HCT116 (cell line): ENCODE measurements at regions not wholly inside any gene's neighbourhood (a gene's known extent, or its start where the extent isn't known, plus 50 kb on each side); places are given as distances from the start of the nearest gene placed in this dataset.

ENCODE experiments used
- CTCF ChIP-seq, 3 experiments: fragments of 200-600 bp in 1 of 3; sonication (generic) in 1 of 3; IDR thresholded peaks in 2 of 3; conservative IDR thresholded peaks in 1 of 3; 2 replicates each; pipeline ENCODE4 v1.5.1; 2012 to 2017; ENCODE audit warnings: low read depth in 2 of 3, low read length in 2 of 3, antibody characterized with exemption in 1 of 3, borderline replicate concordance in 1 of 3, control low read depth in 1 of 3, mild to moderate bottlenecking in 1 of 3, mixed read lengths in 1 of 3, mixed run types in 1 of 3, moderate library complexity in 1 of 3; ENCODE audit not compliant: insufficient read depth in 1 of 3
- FOSL1 ChIP-seq: IDR thresholded peaks from 2 replicates; pipeline ENCODE4 v1.6.1; 2012; ENCODE audit warnings: low read depth
- POLR2A ChIP-seq: IDR thresholded peaks from 2 replicates; pipeline ENCODE4 v1.7.0; 2011; ENCODE audit warnings: borderline replicate concordance; ENCODE audit not compliant: insufficient read depth, insufficient read length; ENCODE audit errors: extremely low read depth
- POLR2AphosphoS5 ChIP-seq: IDR thresholded peaks from 2 replicates; pipeline ENCODE4 v1.6.1; 2011; ENCODE audit warnings: mild to moderate bottlenecking, low read depth, low read length, moderate library complexity
- TCF7L2 ChIP-seq: IDR thresholded peaks from 2 replicates; pipeline ENCODE4 v1.7.0; 2011; ENCODE audit warnings: borderline replicate concordance, inconsistent platforms; ENCODE audit not compliant: insufficient read depth, insufficient read length; ENCODE audit errors: extremely low read depth

DNA sequence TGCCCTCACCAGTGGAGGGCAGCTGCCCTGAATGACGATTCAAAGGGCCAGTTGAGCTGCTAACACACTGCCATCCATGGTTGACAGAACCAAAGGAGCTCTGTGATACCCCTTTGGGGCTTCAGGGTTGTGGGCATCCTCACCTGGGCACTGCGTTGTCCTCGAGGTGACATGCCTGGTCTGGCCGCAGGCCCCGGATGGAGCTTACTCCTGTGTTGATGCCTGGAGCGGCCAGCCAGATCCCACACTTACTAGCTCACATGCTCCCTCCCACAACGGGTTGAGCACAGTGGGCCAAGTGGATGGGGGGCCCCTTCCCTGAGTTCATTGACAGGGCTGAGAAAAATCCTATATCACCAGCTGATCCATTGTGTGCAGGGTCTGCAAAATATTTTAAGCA lies 898.9 kb downstream of the TAF11L14 start:
- no peak for TF ChIP-seq POLR2AphosphoS5
- no peak for TF ChIP-seq FOSL1
- no peak for TF ChIP-seq POLR2A
- TF ChIP-seq CTCF (IDR thresholded peaks at IDR 0.05 in 2 of 3, conservative IDR thresholded peaks at IDR 0.05 in 1 of 3; ENCODE audit: borderline replicate concordance in 1 of 3, insufficient read depth in 1 of 3, low read depth in 2 of 3, low read length in 2 of 3), result no peak
- TF ChIP-seq TCF7L2, result no peak
